ENCODE measurements at regions not wholly inside any gene's neighbourhood (a gene's known extent, or its start where the extent isn't known, plus 50 kb on each side); places are given as distances from the start of the nearest gene placed in this dataset.

GRCh38 chr19:30959011-30959410 is 390.2 kb downstream of the TSHZ3 start:
- H3K4me2 ChIP-seq (ENCODE audit: low read length), result no peak overlapping the region
- H3K9me3 ChIP-seq (ENCODE audit: low read length), result no peaks in the 10 kb centered on the region
- no peak overlapping the region for H3K4me3 ChIP-seq (ENCODE audit: low read length)

More at GRCh38 chr19:30959011-30959410, 390.2 kb downstream of the TSHZ3 start:
- Histone ChIP-seq H4K20me1 (ENCODE audit: insufficient read depth) (no peaks in the 10 kb centered on the region), H2AFZ (ENCODE audit: low read depth, low read length) (no peak overlapping the region), H3K79me2 (replicated peaks; ENCODE audit: insufficient read depth, low read length) (no peaks in the 10 kb centered on the region), H3K9ac (ENCODE audit: low read length) (no peak overlapping the region), H3K36me3 (ENCODE audit: insufficient read depth, low read length) (no peaks in the 10 kb centered on the region), H3K27ac (ENCODE audit: low read length) (no peak overlapping the region), H3K9me2 (ENCODE audit: insufficient read depth, low read length) (no peaks in the 10 kb centered on the region), H3K27me3 (ENCODE audit: insufficient read depth, low read depth, low read length) (no peaks in the 10 kb centered on the region), H3F3A (ENCODE audit: insufficient read depth, low read length, poor library complexity, severe bottlenecking) (no peaks in the 10 kb centered on the region)
- TF ChIP-seq EP300 (conservative IDR thresholded peaks at IDR 0.05; ENCODE audit: poor library complexity, severe bottlenecking), result no peak
- TF ChIP-seq CTCF (IDR thresholded peaks at IDR 0.05; ENCODE audit: poor library complexity, severe bottlenecking), result no peak
- no peak for TF ChIP-seq MXI1 (conservative IDR thresholded peaks at IDR 0.05; ENCODE audit: poor library complexity, severe bottlenecking)
- no peak for TF ChIP-seq TAF1 (IDR thresholded peaks at IDR 0.05; ENCODE audit: low read depth)
- no peak for TF ChIP-seq EZH2 (IDR thresholded peaks at IDR 0.05; ENCODE audit: borderline replicate concordance, insufficient read depth, low read length, poor library complexity, severe bottlenecking)
- TF ChIP-seq REST (IDR thresholded peaks at IDR 0.05; ENCODE audit: borderline replicate concordance), result no peak
- no peak for TF ChIP-seq SMC3 (conservative IDR thresholded peaks at IDR 0.05; ENCODE audit: poor library complexity)
- no peak for TF ChIP-seq POLR2AphosphoS5 (IDR thresholded peaks at IDR 0.05)
- TF ChIP-seq RAD21 (conservative IDR thresholded peaks at IDR 0.05), result no peak

Data from neural cell (in vitro differentiated cells).